OCI-LY7 (cell line): ENCODE measurements at regions not wholly inside any gene's neighbourhood (a gene's known extent, or its start where the extent isn't known, plus 50 kb on each side); places are given as distances from the start of the nearest gene placed in this dataset.

Experiments used
- BruUV-seq: library from RNA; stranded (reverse); fragments of 400-500 nt; replicated peaks from 2 replicates; lab custom pipeline; 2021; lab: Mats Ljungman, UMichigan
- CTCF ChIA-PET: fragments of 300-600 bp; sonication (Branson Sonifier 250); formaldehyde crosslinking; loops from one replicate; lab custom pipeline; 2022; ENCODE audit warnings: antibody characterized with exemption; ENCODE audit not compliant: unreplicated experiment; lab: Charles Lee
- POLR2A ChIA-PET: fragments of 300-600 bp; sonication (Branson Sonifier 250); formaldehyde crosslinking; loops from one replicate; lab custom pipeline; 2022; ENCODE audit warnings: antibody characterized with exemption; lab: Charles Lee
- DNase-seq: peaks from one replicate; pipeline ENCODE4 v3.0.0-alpha.2; 2015; ENCODE audit warnings: low spot score
- H2AFZ ChIP-seq: fragments of 200-600 bp; sonication (generic), shearing (Covaris generic); 2 replicates; pipeline ENCODE4 v1.6.1; 2014; ENCODE audit warnings: mild to moderate bottlenecking, antibody characterized with exemption, low read length, moderate library complexity
- H3K27ac ChIP-seq: fragments of 200-600 bp; sonication (generic); 2 replicates; pipeline ENCODE4 v1.5.1; 2014; ENCODE audit warnings: mixed run types, low read depth, mild to moderate bottlenecking, moderate library complexity, low read length, inconsistent platforms; ENCODE audit not compliant: poor library complexity, severe bottlenecking
- H3K36me3 ChIP-seq: fragments of 200-600 bp; sonication (generic); 2 replicates; pipeline ENCODE4 v1.6.1; 2014; ENCODE audit warnings: mild to moderate bottlenecking, antibody characterized with exemption, low read length, moderate library complexity, mixed read lengths; ENCODE audit not compliant: insufficient read depth
- H3K4me1 ChIP-seq: fragments of 200-600 bp; sonication (generic); 2 replicates; pipeline ENCODE4 v1.5.1; 2014; ENCODE audit warnings: mild to moderate bottlenecking, low read length; ENCODE audit not compliant: insufficient read depth, poor library complexity, severe bottlenecking
- H3K4me2 ChIP-seq: fragments of 200-600 bp; sonication (generic); 2 replicates; pipeline ENCODE4 v1.6.1; 2014; ENCODE audit warnings: mild to moderate bottlenecking, low read length
- H3K4me3 ChIP-seq: fragments of 200-600 bp; sonication (generic); 2 replicates; pipeline ENCODE4 v1.5.1; 2014; ENCODE audit warnings: mild to moderate bottlenecking, low read depth, low read length; ENCODE audit not compliant: poor library complexity, severe bottlenecking
- H3K79me2 ChIP-seq: fragments of 200-600 bp; sonication (generic); 2 replicates; pipeline ENCODE4 v1.6.1; 2016; ENCODE audit warnings: low read depth, mild to moderate bottlenecking, low read length, moderate library complexity, mixed read lengths; ENCODE audit not compliant: insufficient read depth
- H3K9me2 ChIP-seq: fragments of 200-600 bp; sonication (generic); 2 replicates; pipeline ENCODE4 v1.6.1; 2016; ENCODE audit warnings: mild to moderate bottlenecking, low read length, mixed read lengths; ENCODE audit not compliant: insufficient read depth
- H3K9me3 ChIP-seq: fragments of 200-600 bp; sonication (generic); 2 replicates; pipeline ENCODE4 v1.6.1; 2014; ENCODE audit warnings: mild to moderate bottlenecking, mixed run types, low read length, mixed read lengths
- H4K20me1 ChIP-seq: fragments of 200-600 bp; sonication (generic); 2 replicates; pipeline ENCODE4 v1.6.1; 2014; ENCODE audit warnings: mild to moderate bottlenecking, antibody characterized with exemption, low read length, moderate library complexity, mixed read lengths; ENCODE audit not compliant: insufficient read depth
- CTCF ChIP-seq: fragments of 200-600 bp; sonication (generic); conservative IDR thresholded peaks from 2 replicates; pipeline ENCODE4 v1.5.1; 2014; ENCODE audit warnings: mild to moderate bottlenecking, antibody characterized with exemption, low read length, moderate library complexity, mixed read lengths
- EZH2phosphoT487 ChIP-seq: fragments of 200-600 bp; sonication (generic); IDR thresholded peaks from 2 replicates; pipeline ENCODE4 v1.6.1; 2018; ENCODE audit warnings: low read depth, borderline replicate concordance, mild to moderate bottlenecking, mixed run types, antibody characterized with exemption, low read length, moderate library complexity, mixed read lengths
- intact Hi-C: fragments of 100-400 bp; cut with micrococcal nuclease; formaldehyde crosslinking; loops from one replicate; pipeline ENCODE4 v1.10.0; 2022; ENCODE audit not compliant: unreplicated experiment

GRCh38 chr7:119974972-119975371 is 298.0 kb upstream of the KCND2 start:
- BruUV-seq, result no TSS peak
- TF ChIP-seq EZH2phosphoT487, result no peak
- TF ChIP-seq CTCF, result no peak
- intact Hi-C loops, result no loop called here

GRCh38 chr7:119982884-119983283 is 290.1 kb upstream of the KCND2 start:
- H3K4me2 ChIP-seq, result no peak overlapping the region
- no peak for DNase-seq
- POLR2A ChIA-PET, result no interaction called here
- no peaks in the 10 kb centered on the region for H3K9me2 ChIP-seq
- CTCF ChIA-PET, result no interaction called here
- no peaks in the 10 kb centered on the region for H3K4me1 ChIP-seq
- no peaks in the 10 kb centered on the region for H3K79me2 ChIP-seq
- TF ChIP-seq CTCF (no peak), EZH2phosphoT487 (no peak)
- no peak overlapping the region for H2AFZ ChIP-seq
- no peaks in the 10 kb centered on the region for H3K36me3 ChIP-seq
- no peaks in the 10 kb centered on the region for H3K9me3 ChIP-seq
- intact Hi-C loops, result no loop called here
- H3K27ac ChIP-seq, result no peak overlapping the region
- no peak overlapping the region for H3K4me3 ChIP-seq
- no TSS peak for BruUV-seq
- no peaks in the 10 kb centered on the region for H4K20me1 ChIP-seq

More at GRCh38 chr7:119974972-119975371, 298.0 kb upstream of the KCND2 start:
- Histone ChIP-seq H3K4me3 (no peak overlapping the region), H3K4me2 (no peak overlapping the region), H3K9me2 (no peaks in the 10 kb centered on the region), H3K79me2 (no peaks in the 10 kb centered on the region), H3K4me1 (no peaks in the 10 kb centered on the region), H3K36me3 (no peaks in the 10 kb centered on the region), H3K9me3 (no peaks in the 10 kb centered on the region), H2AFZ (no peak overlapping the region), H3K27ac (no peak overlapping the region), H4K20me1 (no peaks in the 10 kb centered on the region)
- no peak for DNase-seq
- ChIA-PET CTCF (no interaction called here), POLR2A (no interaction called here)

GRCh38 chr7:119983468-119983867 is 289.5 kb upstream of the KCND2 start:
- Histone ChIP-seq H2AFZ (no peak overlapping the region), H3K79me2 (no peaks in the 10 kb centered on the region), H4K20me1 (no peaks in the 10 kb centered on the region), H3K4me2 (no peak overlapping the region), H3K4me3 (no peak overlapping the region), H3K36me3 (no peaks in the 10 kb centered on the region), H3K4me1 (no peaks in the 10 kb centered on the region), H3K9me3 (no peaks in the 10 kb centered on the region), H3K9me2 (no peaks in the 10 kb centered on the region), H3K27ac (no peak overlapping the region)
- TF ChIP-seq CTCF (no peak), EZH2phosphoT487 (no peak)
- no peak for DNase-seq
- POLR2A ChIA-PET, result no interaction called here
- no TSS peak for BruUV-seq
- CTCF ChIA-PET, result no interaction called here
- intact Hi-C loops, result no loop called here
